Loucy (cell line): ENCODE measurements at regions not wholly inside any gene's neighbourhood (a gene's known extent, or its start where the extent isn't known, plus 50 kb on each side); places are given as distances from the start of the nearest gene placed in this dataset.

Experiments used
- CTCF ChIP-seq: fragments of 200-600 bp; sonication (generic); conservative IDR thresholded peaks from 2 replicates; pipeline ENCODE4 v1.5.1; 2014; ENCODE audit warnings: mild to moderate bottlenecking, antibody characterized with exemption, low read length
- EZH2phosphoT487 ChIP-seq: fragments of 200-600 bp; IDR thresholded peaks from 2 replicates; pipeline ENCODE4 v1.6.1; 2018; ENCODE audit warnings: antibody characterized with exemption, mild to moderate bottlenecking, moderate library complexity, borderline replicate concordance

DNA sequence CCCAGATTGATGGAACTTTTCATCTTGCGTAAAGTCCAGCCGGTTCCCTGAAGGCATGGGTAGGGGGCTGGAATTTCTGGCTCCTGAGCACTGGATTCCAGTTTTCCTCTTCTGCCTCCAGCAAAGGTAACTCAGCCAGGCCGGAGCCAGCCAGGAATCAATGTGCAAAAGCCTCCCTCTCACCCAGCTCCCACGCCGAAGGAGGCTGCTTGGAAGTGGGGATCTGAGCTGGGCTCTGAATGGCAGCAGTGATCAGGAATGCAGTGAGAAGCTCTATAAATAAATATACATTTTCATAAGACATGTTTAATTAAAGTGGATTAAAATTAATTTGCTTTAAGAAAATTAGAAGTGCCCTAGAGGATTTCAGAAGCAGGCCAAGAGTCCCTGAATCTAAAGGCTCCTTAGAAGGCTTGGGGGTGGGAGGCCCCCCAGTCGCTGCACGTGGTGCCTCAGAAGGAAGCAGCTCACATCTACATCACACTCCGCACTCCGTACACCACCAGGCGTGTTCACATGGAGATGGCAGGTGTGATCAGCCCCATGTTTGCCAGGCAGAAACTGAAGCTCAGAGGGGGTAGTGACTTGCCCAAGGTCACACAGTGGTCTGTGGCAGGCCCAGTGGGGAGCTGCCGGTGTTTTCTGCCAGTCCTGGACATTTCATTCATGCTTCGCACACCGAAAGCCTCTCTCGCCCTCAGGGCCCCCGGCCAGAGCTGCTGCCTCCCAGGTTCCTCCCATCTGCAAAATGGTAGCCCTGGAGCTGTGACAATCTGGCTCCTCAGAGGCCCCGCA is 148.6 kb upstream of the LINGO1 start:
- TF ChIP-seq CTCF (no peak), EZH2phosphoT487 (no peak)
